Activated naive CD4-positive, alpha-beta T cell treated with anti-CD3 and anti-CD28 coated beads, Interleukin-2, amount 50 U/mL, for 72 hours (primary cell): ENCODE measurements at regions not wholly inside any gene's neighbourhood (a gene's known extent, or its start where the extent isn't known, plus 50 kb on each side); places are given as distances from the start of the nearest gene placed in this dataset.

Experiments
- ATAC-seq, 2 donors: fragments of 150-1000 bp; cut with Tn5 transposase; 2 replicates each; pipeline ENCODE4 v1.10.0; 2021; ENCODE audit warnings: mild to moderate bottlenecking in 2 of 2, moderate library complexity in 2 of 2
- DNase-seq, 2 donors: peaks; one replicate each; pipeline ENCODE4 v3.0.0; 2021 to 2022; ENCODE audit warnings: low spot score in 2 of 2
- H3K27ac Mint-ChIP-seq, 2 donors: one replicate each; pipeline ENCODE4 v1.8.0; 2022; ENCODE audit warnings: mild to moderate bottlenecking in 2 of 2, mixed read lengths in 2 of 2
- H3K36me3 Mint-ChIP-seq, 2 donors: one replicate each; pipeline ENCODE4 v1.8.0; 2022; ENCODE audit warnings: mixed read lengths in 2 of 2
- H3K9me3 Mint-ChIP-seq, 2 donors: one replicate each; pipeline ENCODE4 v1.8.0; 2022; ENCODE audit warnings: mixed read lengths in 2 of 2

DNA sequence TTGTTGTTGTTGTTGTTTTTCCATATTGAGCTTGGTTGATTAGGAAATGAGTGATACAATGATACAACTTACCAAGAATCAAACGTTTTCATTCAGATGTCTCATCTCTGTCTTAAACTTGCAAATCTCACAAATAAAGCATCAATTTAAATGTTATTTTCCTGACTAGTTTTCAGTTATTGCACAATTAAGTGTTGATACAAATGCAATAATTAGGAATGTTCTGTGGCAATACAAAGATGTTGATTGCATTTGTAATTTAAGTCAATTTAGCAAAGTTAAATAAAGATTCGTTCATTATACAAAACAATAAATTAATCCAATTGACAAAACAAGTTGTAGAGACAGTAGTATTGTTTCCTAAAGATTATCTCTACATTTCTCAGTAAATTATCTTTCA is 392.3 kb upstream of the ZNF804A start:
- H3K36me3 Mint-ChIP-seq, result no peaks in the 10 kb centered on the region
- H3K27ac Mint-ChIP-seq, result no peak overlapping the region

DNA sequence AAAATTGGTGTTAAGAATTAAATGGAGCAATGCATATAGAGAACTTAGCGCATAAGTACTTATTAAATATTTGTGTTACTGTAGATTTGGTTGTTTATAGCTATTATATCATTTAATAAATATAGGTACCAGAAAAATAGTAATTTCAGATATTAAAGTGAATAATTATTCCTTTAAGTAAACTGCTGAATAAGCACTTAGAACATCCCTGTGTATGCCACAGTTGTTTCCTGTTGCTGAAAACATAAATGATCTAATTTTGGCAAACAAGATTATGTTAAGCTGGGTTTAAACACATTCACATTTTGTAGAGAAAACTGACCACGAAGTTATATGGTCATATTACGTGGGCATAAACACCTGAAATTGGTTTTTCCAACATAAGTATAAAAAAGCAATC is 388.0 kb upstream of the ZNF804A start:
- Mint-ChIP-seq H3K9me3 (peaks cover 12 to 21% of the 10 kb centered on the region in 2 donors), H3K27ac (no peak overlapping the region), H3K36me3 (no peaks in the 10 kb centered on the region)
- ATAC-seq (no peak), DNase-seq (no peak)

More for the DNA sequence above, 392.3 kb upstream of the ZNF804A start:
- H3K9me3 Mint-ChIP-seq, result peaks cover 0 to 5% of the 10 kb centered on the region in 2 donors
- DNase-seq (no peak), ATAC-seq (no peak)

DNA sequence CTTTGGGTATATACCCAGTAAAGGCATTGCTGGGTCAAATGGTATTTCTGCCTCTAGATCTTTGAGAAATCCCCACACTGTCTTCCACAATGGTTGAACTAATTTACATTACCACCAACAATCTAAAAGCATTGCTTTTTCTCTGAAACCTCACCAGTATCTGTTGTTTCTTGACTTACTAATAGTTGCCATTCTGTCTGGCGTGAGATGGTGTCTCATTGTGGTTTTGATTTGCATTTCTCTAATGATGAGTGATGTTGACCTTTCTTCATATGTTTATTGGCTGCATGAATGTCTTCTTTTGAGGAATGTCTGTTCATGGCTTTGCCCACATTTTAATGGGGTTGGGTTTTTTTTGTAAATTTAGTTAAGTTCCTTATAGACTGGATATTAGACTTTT is 382.6 kb upstream of the ZNF804A start:
- H3K9me3 Mint-ChIP-seq, result peaks cover 24 to 36% of the 10 kb centered on the region in 2 donors
- no peak for ATAC-seq
- H3K36me3 Mint-ChIP-seq, result no peaks in the 10 kb centered on the region
- no peak overlapping the region for H3K27ac Mint-ChIP-seq
- DNase-seq, result no peak

DNA sequence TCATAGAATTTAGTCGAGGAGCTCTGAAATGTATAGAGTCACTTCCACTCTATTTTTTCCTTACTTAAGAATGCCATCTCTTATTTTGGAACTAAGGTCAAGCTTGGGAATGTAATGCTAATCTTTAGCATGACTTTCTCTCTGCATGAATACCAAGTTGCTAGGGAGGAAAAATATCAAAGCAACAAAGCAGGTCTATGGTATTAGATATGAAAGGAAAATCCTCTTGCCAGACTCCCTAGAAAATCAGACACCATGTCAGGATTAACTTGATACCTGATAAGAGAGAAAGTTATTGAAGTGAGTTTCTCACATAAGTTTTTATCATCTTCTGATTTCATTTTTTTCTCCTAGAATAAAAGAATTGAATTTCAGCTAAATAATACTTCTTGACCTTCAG is 341.7 kb upstream of the ZNF804A start:
- H3K9me3 Mint-ChIP-seq, result peaks cover 13 to 20% of the 10 kb centered on the region in 2 donors

DNA sequence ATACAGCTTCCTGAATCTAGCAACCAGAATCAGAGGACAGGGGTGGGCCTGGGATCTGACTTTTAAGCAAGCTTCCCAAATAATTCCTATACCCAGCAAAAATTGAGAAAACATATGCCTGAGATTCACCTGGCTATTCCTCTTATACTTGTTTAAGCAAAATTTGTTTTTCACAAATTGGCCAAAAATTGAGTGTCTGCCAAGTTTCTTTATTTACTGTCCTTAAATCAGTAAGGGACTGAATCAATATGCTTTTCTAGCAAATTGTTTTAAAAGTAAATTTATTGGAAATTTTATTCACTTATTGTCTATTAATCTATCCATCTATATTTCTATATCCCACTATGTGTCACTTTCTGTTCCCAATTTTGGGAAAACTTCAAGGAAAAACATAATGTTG is 337.0 kb upstream of the ZNF804A start:
- ATAC-seq (no peak), DNase-seq (no peak)
- H3K9me3 Mint-ChIP-seq, result peaks cover 3 to 4% of the 10 kb centered on the region in 2 donors
- H3K27ac Mint-ChIP-seq, result no peak overlapping the region
- no peaks in the 10 kb centered on the region for H3K36me3 Mint-ChIP-seq

More for the DNA sequence above, 341.7 kb upstream of the ZNF804A start:
- no peak for ATAC-seq
- no peaks in the 10 kb centered on the region for H3K36me3 Mint-ChIP-seq
- H3K27ac Mint-ChIP-seq, result no peak overlapping the region
- no peak for DNase-seq

DNA sequence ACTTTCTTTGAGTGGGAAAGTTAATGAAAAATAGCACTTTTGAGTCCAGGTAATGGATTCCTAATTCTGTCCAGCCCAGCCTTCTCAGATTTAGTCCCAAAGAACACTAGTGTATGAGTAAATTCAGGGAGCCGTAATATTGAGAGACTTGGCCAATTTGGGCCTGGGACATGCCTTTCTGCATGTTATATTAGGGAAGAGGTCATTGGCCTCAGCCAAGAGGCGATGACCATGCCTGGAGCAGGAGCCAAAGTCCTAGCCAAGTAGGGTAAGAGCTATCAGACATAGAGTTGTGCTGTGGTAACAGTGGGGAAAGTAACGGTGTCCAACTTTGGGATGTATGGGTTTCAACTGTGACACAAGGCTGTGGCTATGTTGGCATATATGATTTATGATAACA is 336.5 kb upstream of the ZNF804A start:
- H3K27ac Mint-ChIP-seq, result no peak overlapping the region
- no peaks in the 10 kb centered on the region for H3K36me3 Mint-ChIP-seq
- no peak for DNase-seq
- H3K9me3 Mint-ChIP-seq, result peaks cover 3 to 4% of the 10 kb centered on the region in 2 donors
- no peak for ATAC-seq

DNA sequence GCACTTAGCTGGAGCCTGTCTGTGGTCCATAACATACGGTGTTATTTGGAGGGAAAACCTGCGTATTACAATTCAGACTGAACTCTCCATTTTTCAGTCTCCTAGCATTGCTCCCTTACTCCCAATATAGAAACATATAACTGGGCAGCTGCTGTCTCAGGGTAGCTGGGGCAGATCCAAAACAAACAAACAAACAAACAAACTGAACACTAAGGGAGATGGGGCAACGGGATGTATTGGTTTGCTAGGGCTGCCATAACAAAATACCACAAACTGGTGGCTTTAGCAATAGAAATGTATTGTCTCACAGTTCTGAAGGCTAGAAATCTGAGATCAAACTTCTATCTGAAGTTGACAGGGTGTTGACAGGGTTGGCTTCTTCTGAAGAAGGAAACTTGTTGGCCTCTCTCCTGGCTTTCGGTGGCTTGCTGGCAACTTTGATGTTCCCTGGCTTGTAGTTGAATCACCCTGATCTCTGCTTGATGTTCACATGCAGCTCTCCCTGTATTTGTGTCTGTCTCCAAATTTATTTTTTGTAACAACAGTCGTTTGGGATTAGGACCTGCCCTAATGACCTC is 329.3 kb upstream of the ZNF804A start:
- no peak overlapping the region for H3K27ac Mint-ChIP-seq
- no peak for ATAC-seq
- no peak for DNase-seq
- H3K9me3 Mint-ChIP-seq, result peaks cover 14 to 20% of the 10 kb centered on the region in 2 donors
- no peaks in the 10 kb centered on the region for H3K36me3 Mint-ChIP-seq

DNA sequence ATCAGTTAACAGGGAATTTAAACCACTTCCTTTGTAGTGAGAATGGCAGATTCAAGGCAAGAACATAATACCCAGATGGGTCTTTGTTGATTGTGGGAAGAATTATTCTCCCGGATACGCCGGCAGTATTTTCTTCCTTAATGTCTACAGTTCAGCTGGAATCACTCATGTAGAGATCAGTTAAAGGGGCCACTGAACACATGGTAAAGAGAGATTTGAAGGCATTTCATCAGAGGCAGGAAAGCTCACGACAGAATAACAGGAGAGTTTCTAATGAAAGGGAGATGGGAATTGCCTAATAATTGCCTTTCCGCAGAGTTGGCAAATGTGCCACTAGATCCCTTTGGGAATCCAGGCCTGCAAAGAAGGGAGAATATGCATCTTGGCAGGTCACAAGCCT is 327.7 kb upstream of the ZNF804A start:
- H3K27ac Mint-ChIP-seq, result no peak overlapping the region
- H3K9me3 Mint-ChIP-seq, result peaks cover 10 to 18% of the 10 kb centered on the region in 2 donors
- ATAC-seq (no peak), DNase-seq (no peak)
- H3K36me3 Mint-ChIP-seq, result no peaks in the 10 kb centered on the region

DNA sequence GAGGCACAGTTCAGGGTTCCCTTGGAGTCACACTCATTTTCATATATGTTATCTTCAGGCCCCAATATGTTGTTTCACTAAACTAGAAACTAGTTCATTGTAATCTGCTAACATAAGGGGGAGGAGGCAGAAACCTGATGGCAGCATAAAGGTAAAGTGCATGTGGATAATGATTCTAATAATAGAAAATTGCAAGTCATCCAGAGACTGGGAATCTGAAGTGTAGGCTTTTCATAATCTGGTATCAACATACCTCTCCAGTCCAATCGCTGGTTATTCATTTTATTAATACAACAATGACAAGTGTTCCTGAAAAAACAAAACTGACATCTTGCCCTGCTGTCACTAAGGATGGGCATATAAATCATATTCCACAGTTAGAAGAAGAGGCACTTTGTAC is 326.3 kb upstream of the ZNF804A start:
- no peak for ATAC-seq
- Mint-ChIP-seq H3K9me3 (peaks cover 10 to 18% of the 10 kb centered on the region in 2 donors), H3K27ac (no peak overlapping the region), H3K36me3 (no peaks in the 10 kb centered on the region)
- DNase-seq, result no peak

DNA sequence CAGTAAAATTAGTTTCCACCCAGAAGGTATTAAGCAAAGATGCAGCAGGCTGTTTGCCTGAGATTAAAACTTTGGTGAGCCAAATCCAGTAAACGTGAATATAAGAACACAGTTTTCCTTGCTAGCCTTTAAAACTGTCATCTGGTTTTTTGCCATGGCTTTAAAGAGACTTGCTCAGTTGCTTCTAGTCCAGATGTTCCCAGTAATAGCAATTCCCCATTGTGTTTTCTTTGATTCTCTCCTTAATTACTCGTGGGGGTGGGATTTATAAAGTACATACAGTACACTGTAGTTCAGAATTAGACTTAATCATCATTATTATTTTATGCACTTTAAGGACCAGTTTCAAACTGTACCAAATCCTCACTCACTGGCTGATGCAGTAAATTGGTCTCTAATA is 303.5 kb upstream of the ZNF804A start:
- no peak for ATAC-seq
- no peak overlapping the region for H3K27ac Mint-ChIP-seq

DNA sequence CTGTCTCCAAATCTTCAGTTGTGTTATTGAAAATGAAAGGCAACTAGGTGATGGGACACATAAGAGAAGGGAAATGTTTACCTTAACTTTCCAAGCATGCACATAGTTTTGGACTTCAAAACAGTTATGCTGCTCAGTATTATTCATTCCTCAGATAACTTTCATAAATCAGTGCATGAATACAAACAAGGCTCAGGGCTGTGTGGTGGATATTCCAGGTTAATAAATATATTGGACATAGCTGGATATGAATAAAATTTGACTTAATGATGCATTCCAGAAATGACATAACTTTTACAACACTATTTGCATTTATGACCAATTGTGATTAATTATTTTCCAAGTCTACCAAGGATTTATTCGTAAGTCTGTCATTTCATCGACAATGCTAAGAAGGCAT is 301.2 kb upstream of the ZNF804A start:
- DNase-seq (no peak), ATAC-seq (no peak)
- Mint-ChIP-seq H3K36me3 (no peaks in the 10 kb centered on the region), H3K9me3 (peaks cover 5 to 7% of the 10 kb centered on the region in 2 donors), H3K27ac (no peak overlapping the region)

More for the DNA sequence above, 303.5 kb upstream of the ZNF804A start:
- DNase-seq, result no peak
- Mint-ChIP-seq H3K36me3 (no peaks in the 10 kb centered on the region), H3K9me3 (peaks cover 5 to 7% of the 10 kb centered on the region in 2 donors)

DNA sequence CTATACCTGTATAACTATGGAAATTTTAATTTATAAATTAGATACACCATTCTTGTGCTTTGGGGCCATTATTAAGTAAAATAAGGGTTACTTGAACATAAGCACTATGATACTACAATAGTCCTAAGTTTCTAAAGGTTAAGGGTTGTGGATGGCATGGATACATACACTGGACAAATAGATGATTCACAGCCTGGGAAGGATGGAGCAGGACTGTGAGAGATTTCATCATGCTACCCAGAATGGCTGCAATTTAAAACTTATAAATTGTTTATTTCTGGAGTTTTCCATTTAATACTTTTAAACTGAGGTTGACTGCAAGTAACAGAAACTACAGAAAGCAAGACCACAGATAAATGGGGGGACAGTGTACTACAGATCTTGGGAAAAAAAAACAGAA is 295.8 kb upstream of the ZNF804A start:
- Mint-ChIP-seq H3K36me3 (no peaks in the 10 kb centered on the region), H3K27ac (no peak overlapping the region), H3K9me3 (no peaks in the 10 kb centered on the region)
- ATAC-seq (no peak), DNase-seq (no peak)

DNA sequence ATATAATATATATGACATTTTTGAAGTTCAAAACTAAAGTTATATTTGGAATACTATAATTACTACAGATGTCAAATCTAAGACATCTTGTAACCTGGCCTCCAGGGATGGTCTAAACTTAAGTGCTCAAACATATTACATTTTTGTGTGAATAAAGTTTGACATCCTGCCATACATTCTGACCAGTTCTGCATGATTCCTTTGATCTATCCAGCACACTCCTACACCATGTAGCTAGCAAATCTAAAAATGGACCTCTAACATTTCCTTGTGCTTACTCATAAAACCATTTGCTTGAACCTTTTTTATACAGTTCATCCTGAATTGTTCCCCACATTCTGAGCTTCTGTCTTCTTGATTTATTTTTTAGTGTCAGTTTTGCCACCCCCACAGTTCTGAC is 294.3 kb upstream of the ZNF804A start:
- no peak for ATAC-seq
- no peak for DNase-seq
- no peak overlapping the region for H3K27ac Mint-ChIP-seq
- H3K36me3 Mint-ChIP-seq, result no peaks in the 10 kb centered on the region
- no peaks in the 10 kb centered on the region for H3K9me3 Mint-ChIP-seq

DNA sequence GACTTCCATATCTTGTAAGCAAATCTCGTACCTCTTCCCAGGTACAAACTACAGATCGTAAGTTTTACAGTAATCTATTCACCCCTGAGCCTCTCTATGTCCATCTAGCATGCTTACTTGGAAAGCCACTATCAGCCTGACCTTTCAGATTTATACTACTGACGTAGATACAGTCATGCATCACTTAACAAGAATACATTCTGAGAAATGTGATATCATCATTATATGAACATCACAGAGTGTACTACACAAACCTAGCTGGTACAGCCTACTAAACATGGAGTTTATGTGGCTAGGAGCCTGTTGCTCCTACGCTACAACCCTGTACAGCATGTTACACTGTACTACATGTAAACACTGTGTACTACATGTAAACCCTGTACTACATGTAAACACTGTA is 293.2 kb upstream of the ZNF804A start:
- Mint-ChIP-seq H3K27ac (no peak overlapping the region), H3K9me3 (no peaks in the 10 kb centered on the region), H3K36me3 (no peaks in the 10 kb centered on the region)
- DNase-seq (no peak), ATAC-seq (no peak)

DNA sequence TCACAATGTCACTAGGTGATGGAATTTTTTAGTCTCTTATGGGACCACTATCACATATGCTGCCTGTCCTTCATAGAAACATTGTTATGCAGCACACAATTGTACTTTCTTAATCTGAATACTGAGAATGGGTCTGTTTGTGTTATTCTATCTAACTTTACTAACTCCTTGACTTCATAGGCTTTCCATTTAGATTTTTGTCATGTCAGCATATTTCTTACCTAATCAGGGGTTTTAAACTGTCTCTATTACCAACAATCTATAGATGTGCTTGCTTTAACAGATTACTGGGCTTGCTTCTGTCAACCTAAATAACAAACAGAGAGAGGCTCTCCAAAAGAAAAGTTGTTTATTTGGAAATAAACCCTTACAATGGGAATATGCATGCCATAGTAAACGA is 289.6 kb upstream of the ZNF804A start:
- H3K27ac Mint-ChIP-seq, result no peak overlapping the region
- no peak for ATAC-seq

DNA sequence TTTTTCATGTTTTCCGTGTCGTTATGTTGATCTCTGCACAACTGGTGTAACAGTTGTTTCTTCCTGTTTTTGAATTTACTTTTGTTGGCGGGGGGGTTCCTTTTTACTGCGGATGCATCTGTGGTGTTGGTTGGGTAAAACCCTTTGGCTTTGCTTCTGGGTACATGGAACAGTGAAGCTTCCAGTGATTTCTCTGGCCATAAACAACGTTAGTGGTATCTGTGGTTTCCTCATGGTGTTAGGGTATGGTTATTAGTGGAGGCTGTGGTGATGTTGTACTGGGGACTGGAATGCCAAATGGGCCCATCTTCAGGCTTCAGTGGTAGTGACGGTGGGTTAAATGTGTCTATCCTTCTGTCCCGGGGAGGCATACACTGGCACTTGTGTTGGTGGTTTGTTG is 285.4 kb upstream of the ZNF804A start:
- ATAC-seq (no peak), DNase-seq (no peak)
- Mint-ChIP-seq H3K27ac (no peak overlapping the region), H3K9me3 (peaks cover 5 to 7% of the 10 kb centered on the region in 2 donors), H3K36me3 (no peaks in the 10 kb centered on the region)

More for the DNA sequence above, 289.6 kb upstream of the ZNF804A start:
- DNase-seq, result no peak
- no peaks in the 10 kb centered on the region for H3K36me3 Mint-ChIP-seq
- H3K9me3 Mint-ChIP-seq, result peaks cover 0 to 3% of the 10 kb centered on the region in 2 donors

DNA sequence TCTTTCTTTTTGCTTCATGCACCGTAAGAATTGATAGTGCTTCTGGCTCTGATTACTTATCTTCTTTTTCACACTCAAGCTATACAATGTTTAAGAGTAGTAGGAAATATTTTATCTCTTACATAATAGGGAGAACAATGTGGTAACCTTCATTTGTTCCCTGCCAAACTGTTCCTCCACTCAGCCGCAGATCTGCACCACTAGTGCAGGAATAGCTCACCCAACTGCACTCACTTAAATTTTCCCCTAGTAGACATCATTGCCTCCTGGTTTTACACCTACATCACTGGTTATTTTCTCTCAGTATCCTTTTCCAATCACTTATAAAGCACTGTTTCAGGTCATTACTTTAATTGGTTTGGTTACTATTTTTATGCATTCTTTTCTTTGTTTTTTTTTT is 283.5 kb upstream of the ZNF804A start:
- DNase-seq, result no peak
- Mint-ChIP-seq H3K9me3 (peaks cover 5 to 9% of the 10 kb centered on the region in 2 donors), H3K36me3 (no peaks in the 10 kb centered on the region), H3K27ac (no peak overlapping the region)
- ATAC-seq, result no peak

DNA sequence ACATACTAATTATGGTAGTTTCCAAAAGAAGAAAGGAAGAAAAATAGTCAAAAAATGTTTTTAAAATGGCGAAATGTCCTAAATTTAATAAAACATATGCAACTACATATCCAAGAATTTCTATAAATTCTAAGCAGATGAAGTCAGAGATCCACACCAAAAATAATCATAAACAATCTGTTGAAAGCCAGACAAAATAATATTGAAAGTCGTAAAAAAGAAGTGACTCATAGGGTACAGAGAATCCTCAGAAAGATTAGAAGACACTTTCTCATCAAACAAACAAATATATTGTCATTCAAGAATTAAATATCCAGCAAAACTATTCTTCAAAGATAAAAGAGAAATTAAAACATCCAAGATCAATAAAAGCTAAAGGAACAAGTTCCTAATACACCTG is 281.4 kb upstream of the ZNF804A start:
- Mint-ChIP-seq H3K27ac (no peak overlapping the region), H3K36me3 (no peaks in the 10 kb centered on the region), H3K9me3 (peaks cover 5 to 16% of the 10 kb centered on the region in 2 donors)
- ATAC-seq (no peak), DNase-seq (no peak)

DNA sequence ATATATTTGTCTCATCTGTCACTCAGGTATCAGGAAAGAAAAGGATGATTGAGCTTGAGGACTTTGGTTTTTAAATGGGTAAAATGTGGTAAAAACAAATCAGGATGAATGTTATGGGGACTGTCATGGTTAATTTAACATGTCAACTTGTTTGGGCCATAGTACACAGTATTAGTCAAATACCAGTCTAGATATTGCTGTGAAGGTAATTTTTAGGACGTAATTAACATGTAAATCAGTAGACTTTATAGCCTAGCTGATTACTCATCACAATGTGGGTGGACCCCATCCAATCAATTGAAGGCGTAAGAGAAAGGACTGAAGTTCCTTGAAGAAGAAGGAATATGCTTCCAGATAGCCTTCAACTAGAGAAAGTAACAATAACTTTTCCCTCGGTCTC is 275.7 kb upstream of the ZNF804A start:
- Mint-ChIP-seq H3K9me3 (peaks cover 0 to 9% of the 10 kb centered on the region in 2 donors), H3K36me3 (no peaks in the 10 kb centered on the region), H3K27ac (no peak overlapping the region)
- ATAC-seq (no peak), DNase-seq (no peak)
